DMS153 treated with DMSO at 0.1 percent for 48 hours (cell line): ENCODE measurements at regions not wholly inside any gene's neighbourhood (a gene's known extent, or its start where the extent isn't known, plus 50 kb on each side); places are given as distances from the start of the nearest gene placed in this dataset.

Source experiments
- DNase-seq: peaks from one replicate; lab custom pipeline; 2025; ENCODE audit not compliant: unreplicated experiment; lab: John Stamatoyannopoulos, UW

DNA sequence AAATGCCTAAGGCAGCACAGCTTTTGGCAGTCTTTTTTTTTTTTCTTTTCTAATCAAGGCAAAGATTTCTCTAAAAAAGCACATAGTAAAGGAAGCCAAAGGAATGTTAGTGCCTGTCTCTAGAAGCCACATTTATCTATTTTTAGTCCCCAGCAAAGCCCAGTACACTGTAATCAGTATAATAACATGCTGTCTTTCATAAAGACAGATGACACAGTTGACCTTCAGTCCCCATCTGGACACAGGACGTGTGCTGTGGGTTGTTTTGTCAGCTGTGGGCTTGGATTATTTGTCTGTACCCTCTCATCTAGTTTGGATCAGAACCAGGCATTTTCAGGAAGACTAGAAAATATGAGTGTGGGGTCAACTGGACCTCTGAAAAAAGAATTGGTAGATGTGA lies 110.4 kb upstream of the CTNNB1 start:
- no peak for DNase-seq

DNA sequence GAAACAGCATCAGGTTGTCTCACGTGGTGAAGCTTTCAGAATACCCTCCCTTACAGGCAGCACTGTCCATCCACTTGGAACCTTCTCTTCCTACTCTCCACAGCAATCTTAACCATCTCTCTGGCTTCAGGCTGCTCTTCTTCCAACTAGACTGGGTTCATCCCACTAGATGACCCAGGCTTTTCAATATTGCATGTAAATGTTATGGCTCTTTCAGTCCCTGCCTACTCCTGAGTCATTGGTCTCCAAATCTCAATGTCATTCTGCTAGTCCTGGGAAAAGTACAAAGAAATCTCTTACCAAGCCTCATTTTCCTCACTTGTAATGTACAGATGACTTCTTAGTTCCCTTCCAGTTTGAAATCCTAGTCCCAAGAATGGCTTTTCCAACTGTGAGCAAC lies 109.7 kb upstream of the CTNNB1 start:
- no peak for DNase-seq

DNA sequence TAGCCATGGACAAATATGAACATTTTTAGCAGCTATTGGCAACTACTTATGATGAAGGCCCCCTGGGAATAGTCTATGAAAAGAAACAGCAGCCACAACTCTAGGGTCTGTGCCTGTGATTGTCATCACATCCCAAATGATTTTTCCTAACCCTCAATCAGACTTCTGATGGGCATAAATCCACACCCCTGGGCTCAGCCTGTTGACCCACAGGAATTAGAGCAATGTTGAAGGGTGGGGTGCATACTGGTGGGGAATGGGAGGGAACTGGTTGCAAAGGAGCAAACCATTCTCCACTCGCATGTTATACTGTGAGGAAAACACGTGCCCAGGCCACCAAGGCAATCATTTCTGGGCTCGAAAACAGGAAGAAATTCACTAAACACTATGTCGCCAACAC lies 106.5 kb upstream of the CTNNB1 start:
- no peak for DNase-seq

DNA sequence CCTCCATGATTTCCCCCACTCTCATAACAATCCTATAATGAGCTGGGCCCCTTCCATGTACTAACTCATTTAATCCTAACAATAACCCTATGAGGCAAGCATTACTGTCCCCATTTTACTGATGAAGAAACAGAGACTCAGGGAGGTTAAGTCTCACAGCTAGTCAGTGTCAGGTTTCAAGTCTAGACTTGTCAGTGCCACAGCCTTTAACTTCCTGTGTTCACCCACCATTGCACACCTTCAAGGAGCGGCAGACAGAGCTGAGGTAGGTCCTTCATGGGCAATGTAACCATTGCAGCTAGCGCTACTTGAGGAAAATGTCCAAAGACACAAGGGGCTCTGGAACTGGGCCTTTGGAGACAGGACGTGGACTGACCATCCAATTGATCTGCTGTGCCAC lies 105.8 kb upstream of the CTNNB1 start:
- no peak for DNase-seq

DNA sequence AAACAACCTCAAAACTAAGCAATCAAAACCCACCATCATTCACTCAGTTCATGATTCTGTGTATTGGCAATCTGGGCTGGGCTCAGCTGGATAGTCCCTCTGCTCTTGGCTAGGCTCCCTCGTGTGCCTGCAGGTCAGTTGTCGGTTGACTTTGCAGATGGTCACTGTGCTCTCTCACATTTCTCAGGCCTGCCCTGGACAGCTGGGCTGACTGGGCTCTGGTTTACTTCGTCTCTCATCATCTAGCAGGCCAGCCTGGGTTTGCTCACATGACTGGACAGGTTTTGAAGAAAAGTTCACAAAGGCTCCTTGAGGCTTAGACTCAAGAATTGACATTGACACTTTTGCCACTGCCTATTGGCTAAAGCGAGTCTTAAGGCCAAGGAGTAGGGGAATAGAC lies 105.0 kb upstream of the CTNNB1 start:
- no peak for DNase-seq

DNA sequence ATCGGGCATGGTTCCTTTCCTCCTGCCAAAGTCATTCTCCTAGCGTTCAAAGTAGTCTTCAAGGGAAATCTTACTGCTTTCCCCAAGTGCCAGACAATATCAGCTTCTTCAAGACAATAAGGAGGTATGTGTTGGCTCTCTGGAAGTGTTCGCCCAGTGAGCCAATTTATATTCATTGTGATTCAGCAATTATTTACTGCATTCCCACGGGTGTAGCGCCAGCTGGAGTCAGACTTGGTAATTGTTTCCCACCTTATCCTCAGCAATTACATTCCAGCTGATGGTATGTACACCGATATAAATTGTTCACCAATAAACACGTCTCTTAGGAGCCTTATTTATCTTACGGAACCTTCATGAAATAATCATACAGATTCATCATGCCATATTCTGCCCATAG lies 103.6 kb upstream of the CTNNB1 start:
- no peak for DNase-seq

DNA sequence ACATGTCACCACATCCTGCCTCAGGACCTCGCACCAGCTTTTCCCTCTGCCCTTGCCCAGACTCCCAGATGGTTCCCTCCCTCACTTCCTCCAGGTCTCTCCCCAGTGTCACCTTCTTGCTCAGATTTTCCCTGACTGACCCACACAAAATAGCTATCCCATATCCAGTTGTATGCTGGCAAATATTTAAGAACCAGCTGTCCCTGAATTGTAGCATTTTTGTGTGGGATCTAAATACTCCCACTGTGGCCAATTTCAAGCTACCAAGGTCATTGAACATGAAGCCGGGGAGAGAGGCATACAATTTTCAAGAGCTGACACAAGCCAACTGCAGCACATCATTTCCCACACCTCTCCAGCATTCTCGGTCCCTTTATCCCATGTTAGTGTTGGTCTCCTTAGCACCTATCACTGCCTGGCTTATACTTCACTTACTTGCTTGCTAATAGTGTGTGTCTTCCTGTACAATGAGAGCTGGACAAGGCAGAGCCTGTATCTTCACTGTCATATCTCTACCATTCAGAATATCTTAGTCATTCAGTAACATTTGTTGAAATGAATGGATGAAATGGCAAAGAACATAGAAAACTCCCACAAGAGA lies 101.3 kb upstream of the CTNNB1 start:
- DNase-seq = no peak

DNA sequence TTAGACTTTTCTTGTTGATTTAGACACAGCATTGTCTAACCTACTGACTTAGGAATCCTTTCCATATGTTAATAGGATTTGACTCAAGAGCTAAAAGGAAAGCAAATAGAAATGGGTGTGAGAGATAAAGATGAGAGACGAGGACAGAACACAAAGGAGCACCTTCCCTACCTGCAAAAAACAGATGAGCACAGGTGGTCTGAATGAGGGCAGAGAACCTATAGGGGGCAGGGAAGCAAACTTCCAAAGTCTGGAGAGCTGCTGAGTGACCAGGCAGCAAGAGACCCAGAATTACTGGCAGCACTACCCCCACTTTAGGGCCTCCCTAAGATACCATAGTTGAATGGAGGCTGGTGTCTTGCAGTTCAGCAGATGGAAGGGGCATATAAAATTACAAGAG lies 98.1 kb upstream of the CTNNB1 start:
- DNase-seq = no peak

DNA sequence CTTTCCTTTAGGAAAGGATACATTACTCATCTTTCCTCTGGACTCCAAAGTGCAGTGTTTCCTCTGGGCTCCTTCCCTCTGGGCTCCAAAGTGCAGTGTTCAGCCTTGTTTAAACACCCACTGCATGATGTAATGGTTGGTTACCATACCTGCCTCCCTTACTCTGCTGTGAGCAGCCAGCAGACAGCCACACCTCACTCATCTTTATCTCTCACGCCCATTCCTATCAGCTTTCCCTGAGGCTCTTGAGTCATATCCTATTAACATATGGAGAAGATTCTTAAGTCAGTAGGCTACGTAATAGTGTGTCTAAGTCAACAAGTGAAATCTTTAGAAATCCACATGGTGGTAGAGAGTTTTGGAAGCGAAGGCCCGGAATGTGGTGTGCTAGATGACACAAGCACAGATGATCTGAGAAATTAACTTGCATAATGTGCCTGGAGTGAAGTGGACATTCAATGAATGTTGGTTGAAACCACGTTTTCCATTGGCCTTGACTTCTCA lies 97.2 kb upstream of the CTNNB1 start:
- DNase-seq = no peak

DNA sequence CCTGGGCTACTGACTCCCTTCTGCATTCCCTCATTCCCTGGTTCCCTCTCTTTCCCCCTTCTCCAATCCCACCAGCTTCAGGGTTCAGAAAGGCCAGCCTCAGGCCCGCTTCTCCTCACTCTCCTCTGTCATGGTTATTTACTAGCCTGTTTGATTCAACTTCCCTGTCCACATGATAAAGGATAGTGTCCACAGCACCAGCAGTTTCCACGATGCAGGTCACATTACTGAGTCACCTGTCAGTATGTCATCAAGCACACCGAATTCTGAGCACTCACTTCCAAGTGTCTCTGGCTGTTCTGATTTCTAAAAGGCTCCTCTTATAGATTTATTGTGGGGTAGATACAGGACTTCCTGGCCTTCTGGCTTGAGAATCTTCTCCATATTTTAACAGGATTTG lies 96.6 kb upstream of the CTNNB1 start:
- no peak for DNase-seq

DNA sequence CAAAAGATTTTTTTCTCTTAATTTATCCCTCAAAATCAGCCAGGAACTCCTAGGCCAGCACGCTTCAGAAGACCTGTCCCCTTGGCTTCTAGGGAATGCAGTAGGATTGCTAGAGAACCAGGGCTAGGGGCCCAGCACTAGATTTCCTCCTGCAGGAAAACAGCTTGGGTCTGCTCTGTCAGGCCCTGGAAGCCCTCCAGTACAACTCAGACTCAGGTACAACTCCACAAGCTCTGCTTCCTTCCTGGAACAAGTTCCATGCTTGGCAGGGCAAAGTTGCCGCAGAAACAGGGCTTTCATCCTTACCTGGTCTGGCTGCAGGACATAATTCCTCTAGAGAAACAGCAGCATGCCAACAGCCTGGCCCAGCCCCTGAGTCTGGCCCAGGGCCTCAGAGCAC lies 96.1 kb upstream of the CTNNB1 start:
- DNase-seq = no peak

DNA sequence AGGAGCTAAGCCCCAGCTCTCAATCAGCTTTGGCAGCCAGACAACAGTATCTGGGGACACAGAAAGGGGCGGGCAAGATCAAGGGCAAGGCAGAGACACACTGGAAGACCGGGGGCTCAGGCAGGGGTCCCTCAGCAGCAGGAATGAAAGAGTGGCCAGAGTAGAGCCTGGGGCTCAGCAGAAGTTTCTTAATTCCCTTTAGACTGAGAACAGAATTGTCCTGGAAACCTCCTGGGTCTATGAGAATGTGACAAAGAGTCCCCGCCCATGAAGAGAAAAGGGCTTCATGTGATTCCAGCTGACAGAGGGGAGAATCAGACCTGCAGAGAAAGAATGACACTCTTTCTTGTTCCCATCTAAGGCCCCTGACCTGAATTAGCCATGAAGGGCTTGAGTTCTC lies 95.2 kb upstream of the CTNNB1 start:
- DNase-seq = no peak

DNA sequence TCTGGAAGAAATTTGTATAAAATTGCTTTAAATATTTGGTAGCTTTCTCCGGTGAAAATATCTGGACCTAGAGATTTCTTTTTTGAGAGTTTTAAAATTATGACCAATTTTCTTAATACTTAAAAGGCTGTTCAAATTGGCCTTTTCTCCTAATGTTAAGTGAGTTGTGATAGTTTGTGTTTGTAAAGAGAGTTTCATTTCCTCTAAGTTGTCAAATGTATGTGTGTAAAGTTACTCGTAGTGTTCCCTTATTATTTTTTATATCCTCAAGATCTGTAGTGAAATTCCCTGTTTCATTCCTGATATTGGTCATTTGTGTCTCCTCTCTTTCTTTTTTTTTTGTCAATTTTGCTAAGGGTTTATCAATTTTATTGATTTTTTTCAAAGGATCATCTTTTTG lies 92.6 kb upstream of the CTNNB1 start:
- no peak for DNase-seq

DNA sequence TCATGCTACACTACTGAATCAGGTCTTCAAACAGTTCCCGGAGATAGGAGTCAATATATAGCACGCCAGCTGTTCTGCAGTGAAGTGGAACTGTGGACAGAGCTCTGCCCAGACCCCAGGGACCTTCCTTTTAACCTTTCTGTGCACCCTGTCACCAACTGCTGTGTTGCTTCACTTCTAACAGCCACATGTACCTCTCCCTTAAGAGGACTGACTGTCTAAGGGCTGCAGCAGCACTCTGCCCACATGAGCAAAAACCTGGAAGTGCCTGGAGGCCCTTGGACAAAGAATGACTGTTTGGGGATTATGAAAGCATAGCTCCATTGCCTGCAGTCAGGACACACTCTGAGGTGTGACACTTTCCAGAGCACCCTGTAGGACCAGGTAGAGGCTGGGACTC lies 88.3 kb upstream of the CTNNB1 start:
- DNase-seq = no peak

DNA sequence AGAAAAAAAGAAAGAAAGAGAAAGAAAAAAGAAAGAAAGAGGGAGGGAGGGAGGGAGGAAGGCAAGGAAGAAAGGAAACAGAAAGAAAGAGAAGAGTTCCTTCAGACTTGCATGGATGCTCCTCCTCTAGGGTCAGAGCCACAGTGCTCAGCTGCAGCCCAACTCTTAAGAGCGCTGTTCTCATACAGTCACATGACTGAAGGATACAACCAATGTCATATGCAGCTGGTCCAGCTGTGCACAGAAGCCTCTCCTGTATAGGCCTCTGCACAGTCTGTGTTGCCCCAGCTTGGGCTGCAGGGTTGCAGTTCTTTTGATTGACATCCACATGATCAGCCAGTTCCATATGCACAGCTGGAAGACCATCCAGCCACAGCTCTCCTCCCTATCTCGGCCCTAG lies 86.8 kb upstream of the CTNNB1 start:
- DNase-seq = no peak

DNA sequence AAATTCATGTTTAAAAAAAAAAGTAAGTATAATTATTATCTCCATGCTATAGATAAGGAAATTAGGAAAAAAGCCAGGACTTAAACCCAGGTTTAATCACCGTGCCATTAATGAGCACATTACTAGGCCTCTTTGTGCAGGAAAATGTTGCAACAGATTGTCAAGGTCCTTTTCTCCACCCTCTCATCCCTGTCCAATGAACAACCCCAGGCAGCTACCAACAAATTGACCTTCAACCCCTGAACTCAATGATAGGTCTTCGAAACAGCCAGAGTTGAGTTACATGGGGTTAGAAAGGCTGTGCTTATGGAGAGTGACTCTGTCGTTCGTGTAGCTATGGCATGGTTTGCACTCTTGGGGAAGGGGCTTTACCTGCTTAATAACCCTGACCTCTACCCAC lies 84.2 kb upstream of the CTNNB1 start:
- DNase-seq = no peak

DNA sequence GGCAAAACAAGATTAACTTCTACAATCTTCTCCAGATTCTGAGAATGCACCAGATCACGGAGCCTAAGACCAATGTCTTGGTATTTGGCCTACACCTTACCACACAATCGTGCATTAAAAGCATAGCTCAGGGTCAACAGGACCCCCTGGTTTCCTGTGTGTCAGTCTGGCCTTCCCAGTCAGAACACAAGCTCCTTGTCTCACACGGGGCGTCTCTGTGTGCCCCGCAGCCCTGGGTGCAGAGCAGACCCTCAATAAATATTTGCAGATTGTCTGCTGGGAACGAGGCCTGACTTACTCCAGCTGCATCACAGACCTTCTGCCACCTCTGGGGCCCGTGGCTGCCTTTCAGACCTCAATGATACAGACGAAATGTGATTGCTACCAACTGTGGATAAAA lies 82.5 kb upstream of the CTNNB1 start:
- DNase-seq = no peak

DNA sequence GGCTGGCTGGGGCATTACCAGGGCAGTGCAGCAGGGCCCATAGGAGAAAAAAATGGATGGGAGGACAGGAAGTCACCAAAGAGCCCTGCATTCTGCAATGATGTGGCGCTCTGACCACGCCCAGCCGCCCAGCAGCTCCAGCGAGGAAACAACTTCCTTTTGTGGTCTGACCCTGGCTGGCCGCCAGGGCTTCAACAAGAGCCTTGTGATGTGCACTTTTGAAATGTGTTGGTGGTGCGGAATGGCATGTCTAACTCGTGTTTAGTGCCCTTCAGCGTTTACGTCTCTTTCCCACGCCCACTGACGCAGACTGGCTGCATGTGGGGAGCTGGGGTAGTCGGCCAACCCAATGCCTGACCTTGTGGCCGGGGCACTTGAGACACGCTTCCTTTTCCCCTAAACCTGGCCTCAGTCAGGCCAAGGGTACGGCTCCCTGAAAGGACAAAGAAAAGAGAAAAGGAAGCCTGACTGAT lies 81.9 kb upstream of the CTNNB1 start:
- peak; percentile 47 for DNase-seq

DNA sequence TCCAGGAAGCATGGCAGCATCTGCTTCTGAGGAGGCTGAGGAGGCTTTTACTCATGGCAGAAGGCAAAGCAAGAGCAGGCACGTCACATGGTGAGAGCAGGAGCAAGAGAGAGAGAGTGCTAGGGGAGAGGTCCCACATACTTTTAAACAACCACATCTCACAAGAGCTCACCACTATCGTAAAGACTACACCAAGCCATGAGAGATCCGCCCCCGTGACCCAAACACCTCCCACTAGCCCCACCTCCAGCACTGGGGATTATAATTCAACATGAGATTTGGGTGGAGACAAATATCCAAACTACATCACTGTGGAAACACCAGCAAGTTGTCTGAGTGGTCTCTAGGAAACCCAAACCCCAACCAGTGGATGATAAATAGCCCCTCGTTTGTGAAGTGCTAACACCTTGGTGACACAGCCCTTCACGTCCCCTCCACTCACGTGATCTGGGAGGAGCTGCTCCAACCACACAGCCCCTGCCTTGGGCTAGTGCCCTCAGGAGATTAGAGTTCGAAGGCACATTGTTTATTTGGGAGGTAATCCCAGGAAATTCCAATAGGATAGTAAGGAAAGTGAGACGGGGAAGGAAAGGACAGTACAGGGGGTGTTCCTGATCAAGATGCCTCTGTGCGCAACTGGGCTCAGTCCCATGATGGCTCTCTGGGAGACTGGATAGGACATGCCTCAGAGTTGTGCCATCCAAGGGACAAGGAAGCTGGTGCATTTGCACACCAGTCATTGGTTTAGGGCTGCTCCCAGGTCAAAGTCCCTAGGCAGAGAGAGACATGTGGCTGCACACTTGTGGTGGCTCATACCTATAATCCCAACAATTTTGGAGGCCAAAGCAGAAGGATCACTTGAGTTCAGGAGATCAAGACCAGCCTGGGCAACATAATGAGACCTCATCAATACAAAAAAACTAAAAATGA lies 80.6 kb upstream of the CTNNB1 start:
- no peak for DNase-seq

DNA sequence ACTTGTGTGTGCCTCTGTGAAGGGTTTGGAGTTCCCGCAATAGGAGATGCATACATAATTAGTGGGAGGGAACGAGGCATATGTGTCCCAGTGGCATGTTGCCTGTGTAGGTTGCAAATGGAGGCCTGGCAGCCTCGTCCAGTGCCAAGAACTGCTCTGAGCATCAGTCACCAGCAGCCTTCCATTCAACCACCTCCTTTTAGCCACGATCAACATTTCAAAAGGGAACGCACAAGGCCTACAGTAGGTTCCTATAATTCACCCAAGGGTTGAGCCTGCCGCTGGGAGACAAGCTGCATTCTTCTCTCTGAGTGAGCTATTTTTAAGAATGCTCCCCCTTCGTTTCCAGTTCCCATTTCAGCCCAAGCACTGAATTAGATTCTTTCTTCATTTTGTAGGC lies 78.8 kb upstream of the CTNNB1 start:
- DNase-seq = no peak

DNA sequence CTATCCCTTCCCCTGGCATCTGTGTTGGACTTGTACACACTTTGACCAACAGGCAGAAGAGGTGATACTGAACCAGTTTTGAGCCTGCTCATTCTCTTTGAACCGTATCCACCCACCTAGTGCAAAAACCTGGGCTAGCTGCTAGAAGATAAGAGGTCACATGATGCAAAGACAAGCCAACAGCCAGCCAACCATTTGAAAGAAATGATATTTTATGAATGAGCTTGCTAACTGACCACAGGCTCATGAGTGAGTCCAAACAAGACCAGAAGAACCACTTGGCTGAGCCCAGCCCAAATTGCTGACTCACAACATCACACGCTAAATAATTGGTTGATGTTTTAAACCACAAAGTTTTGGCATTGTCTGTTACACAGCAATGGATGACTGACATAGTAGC lies 74.0 kb upstream of the CTNNB1 start:
- no peak for DNase-seq

DNA sequence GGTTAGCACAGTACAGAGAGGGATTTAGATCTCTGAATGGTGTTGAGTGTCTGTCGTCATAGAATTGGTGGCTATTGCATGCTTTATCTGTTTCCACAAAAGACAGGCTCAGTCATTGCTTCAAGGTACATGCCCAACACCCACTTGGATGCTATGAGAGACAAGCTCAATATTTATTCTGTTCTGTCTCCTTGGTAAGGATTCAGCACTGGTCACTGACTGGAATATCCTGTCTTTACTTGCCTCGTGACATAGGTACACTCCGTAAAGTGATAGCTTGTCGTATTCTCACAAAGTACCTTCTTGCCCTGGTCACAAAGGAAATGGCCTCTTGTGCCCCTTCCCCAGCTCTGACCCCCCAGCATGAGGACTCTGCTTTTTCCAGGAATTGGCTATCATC lies 72.8 kb upstream of the CTNNB1 start:
- no peak for DNase-seq
